ENCODE measurements at regions not wholly inside any gene's neighbourhood (a gene's known extent, or its start where the extent isn't known, plus 50 kb on each side); places are given as distances from the start of the nearest gene placed in this dataset.

- no peaks in the 10 kb centered on the region for H3K4me1 ChIP-seq (ENCODE audit: control insufficient read depth, extremely low read depth, insufficient read depth, low read length)
- BruUV-seq (replicated peaks), result no TSS peak
- TF ChIP-seq MYC (IDR thresholded peaks at IDR 0.05; ENCODE audit: low read depth, low read length) (no peak), MAX (IDR thresholded peaks at IDR 0.05; ENCODE audit: insufficient read depth, insufficient read length) (no peak), EZH2 (IDR thresholded peaks at IDR 0.05; ENCODE audit: borderline replicate concordance, low read depth, low read length, severe bottlenecking) (no peak), GATA2 (IDR thresholded peaks at IDR 0.05; ENCODE audit: insufficient read depth, insufficient read length, low read depth, low read length) (no peak), POLR2A (IDR thresholded peaks at IDR 0.05; ENCODE audit: low read depth, low read length) (no peak), FOS (IDR thresholded peaks at IDR 0.05; ENCODE audit: borderline replicate concordance, insufficient read depth, low read length) (no peak), POLR2AphosphoS5 (IDR thresholded peaks at IDR 0.05; ENCODE audit: insufficient read depth, low read depth, low read length) (no peak), CTCF (IDR thresholded peaks at IDR 0.05; ENCODE audit: extremely low read depth in 1 of 2, insufficient read depth in 1 of 2, low read depth in 1 of 2, low read length in 2 of 2) (no peak), JUN (IDR thresholded peaks at IDR 0.05; ENCODE audit: borderline replicate concordance, insufficient read depth, insufficient read length, low read depth) (no peak)
- no peak for DNase-seq (ENCODE audit: low read depth, low spot score)
- FAIRE-seq, result no peak
- no peak overlapping the region for H3K4me3 ChIP-seq (replicated peaks in 1 of 3; ENCODE audit: insufficient read depth in 1 of 3, low read depth in 1 of 3, low read length in 3 of 3)
- CTCF ChIA-PET, result no interaction called here
- no peaks in the 10 kb centered on the region for H3K36me3 ChIP-seq (ENCODE audit: control insufficient read depth in 2 of 2, extremely low read depth in 1 of 2, insufficient read depth in 2 of 2, low read length in 2 of 2)
- no peak overlapping the region for H3K9ac ChIP-seq (replicated peaks; ENCODE audit: extremely low read depth, insufficient read depth, low read length)
- POLR2A ChIA-PET, result no interaction called here
- intact Hi-C loops (cut with micrococcal nuclease) (no loop called here), dilution Hi-C loops (cut with MboI; ENCODE audit: extremely low pct_ligation_motif_present, low sequenced_read_pairs) (no loop called here)
- no peaks in the 10 kb centered on the region for H3K9me3 ChIP-seq (replicated peaks; ENCODE audit: control insufficient read depth, insufficient read depth, low read length)
- H3K79me2 ChIP-seq (ENCODE audit: control insufficient read depth, insufficient read depth, low read length), result no peaks in the 10 kb centered on the region
- no peak overlapping the region for H2AFZ ChIP-seq (ENCODE audit: low read depth, low read length)
- no peak overlapping the region for H3K27ac ChIP-seq (ENCODE audit: insufficient read depth, low read depth, low read length)
- no peaks in the 10 kb centered on the region for H3K27me3 ChIP-seq (ENCODE audit: control insufficient read depth in 2 of 2, insufficient read depth in 2 of 2, low read length in 2 of 2)
- H4K20me1 ChIP-seq (replicated peaks; ENCODE audit: control insufficient read depth, extremely low read depth, insufficient read depth, low read length), result no peaks in the 10 kb centered on the region
- no peaks in the 10 kb centered on the region for H3K9me1 ChIP-seq (replicated peaks; ENCODE audit: control insufficient read depth, extremely low read depth, insufficient read depth, low read length)
- no peak overlapping the region for H3K4me2 ChIP-seq (ENCODE audit: insufficient read depth, low read length)
Observed at GRCh38 chr6:4488389-4488788, 287.8 kb upstream of the CDYL start.
